Bronchial epithelial cell (primary cell): ENCODE measurements at regions not wholly inside any gene's neighbourhood (a gene's known extent, or its start where the extent isn't known, plus 50 kb on each side); places are given as distances from the start of the nearest gene placed in this dataset.

ENCODE experiments used
- DNase-seq: peaks from one replicate; pipeline ENCODE4 v3.0.0-alpha.2; 2010; ENCODE audit warnings: low read depth
- FAIRE-seq: peaks from 2 replicates; lab custom pipeline; 2011; peaks lifted over from hg19 to GRCh38; lab: Jason Lieb, UNC
- H3K27me3 ChIP-seq: 2 replicates; pipeline ENCODE4 v1.5.1; 2011; ENCODE audit warnings: low read length; ENCODE audit not compliant: control insufficient read depth, insufficient read depth
- H3K36me3 ChIP-seq: 2 replicates; pipeline ENCODE4 v1.5.1; 2011; ENCODE audit warnings: low read length; ENCODE audit not compliant: control insufficient read depth, insufficient read depth
- H3K4me3 ChIP-seq: 2 replicates; pipeline ENCODE4 v1.5.1; 2011; ENCODE audit warnings: mild to moderate bottlenecking, low read depth, low read length, control low read depth
- CTCF ChIP-seq: IDR thresholded peaks from 2 replicates; pipeline ENCODE4 v1.5.1; 2011; ENCODE audit warnings: mild to moderate bottlenecking, moderate library complexity, low read length, control low read depth, inconsistent platforms; ENCODE audit not compliant: insufficient read depth, severe bottlenecking

DNA sequence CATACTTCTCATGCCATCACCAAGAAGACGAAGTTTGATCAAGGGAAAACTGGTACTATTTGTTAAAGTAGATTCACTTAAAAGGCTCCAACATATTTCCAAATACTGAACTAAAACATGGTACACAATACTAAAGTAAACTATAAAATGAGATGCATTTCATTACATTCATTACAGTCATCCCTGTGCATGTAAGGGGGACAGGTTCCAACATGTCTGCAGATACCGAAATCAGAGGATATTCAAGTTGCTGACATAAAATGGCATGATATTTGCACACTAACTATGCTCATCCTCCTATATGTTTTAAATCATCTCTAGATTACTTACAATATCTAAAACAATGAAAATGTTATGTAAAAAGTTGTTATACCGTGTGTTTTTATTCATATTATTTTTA, 893.9 kb upstream of the MANEA start:
- TF ChIP-seq CTCF: no peak
- FAIRE-seq: no peak
- Histone ChIP-seq H3K36me3 (no peaks in the 10 kb centered on the region), H3K27me3 (no peaks in the 10 kb centered on the region), H3K4me3 (no peak overlapping the region)
- peak; percentile 93 for DNase-seq

DNA sequence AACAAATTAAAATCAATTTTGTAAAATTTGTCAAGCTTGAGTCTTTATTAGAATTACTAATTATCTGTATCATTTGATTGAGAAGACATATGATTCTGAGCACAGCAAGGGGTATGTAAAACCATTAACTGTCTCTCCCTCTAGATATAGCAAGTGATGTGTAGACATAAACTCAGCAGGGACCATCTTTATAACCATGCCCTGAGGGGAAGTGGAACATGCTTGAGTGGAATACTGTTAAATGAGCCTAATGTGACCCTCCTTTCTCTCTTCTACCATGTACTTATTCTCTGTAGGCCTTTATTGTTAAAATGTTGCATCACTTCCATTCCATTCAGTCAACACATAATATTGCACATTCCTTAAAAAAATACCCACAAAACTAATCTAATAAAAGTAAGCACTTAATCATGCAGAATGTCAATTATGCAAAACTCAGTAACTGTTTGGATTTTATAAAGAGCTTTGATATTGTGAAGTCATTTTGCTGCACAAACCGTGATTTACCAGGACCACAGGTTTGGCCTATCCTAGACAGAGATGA, 896.6 kb upstream of the MANEA start:
- FAIRE-seq (no peak), DNase-seq (peak; percentile 20)
- Histone ChIP-seq H3K27me3 (no peaks in the 10 kb centered on the region), H3K36me3 (no peaks in the 10 kb centered on the region), H3K4me3 (no peak overlapping the region)
- TF ChIP-seq CTCF: no peak

DNA sequence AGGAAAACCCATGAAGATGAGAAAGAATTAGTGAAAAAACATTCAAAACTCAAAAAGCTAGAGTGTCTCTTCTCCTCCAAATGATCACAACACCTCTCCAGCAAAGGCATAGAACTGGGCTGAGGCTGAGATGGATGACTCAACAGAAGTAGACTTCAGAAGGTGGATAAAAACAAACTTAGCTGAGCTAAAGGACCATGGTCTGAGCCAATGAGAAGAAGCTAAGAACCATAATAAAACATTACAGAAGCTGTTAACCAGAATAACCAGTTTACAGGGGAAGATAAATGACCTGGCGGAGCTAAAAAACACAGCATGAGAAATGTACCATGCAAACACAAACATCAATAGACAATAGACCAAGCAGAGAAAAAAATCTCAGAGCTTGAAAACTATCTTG, 904.1 kb upstream of the MANEA start:
- DNase-seq (no peak), FAIRE-seq (no peak)
- no peak for TF ChIP-seq CTCF
- H3K4me3 ChIP-seq: no peak overlapping the region
- no peaks in the 10 kb centered on the region for H3K27me3 ChIP-seq
- H3K36me3 ChIP-seq: no peaks in the 10 kb centered on the region

DNA sequence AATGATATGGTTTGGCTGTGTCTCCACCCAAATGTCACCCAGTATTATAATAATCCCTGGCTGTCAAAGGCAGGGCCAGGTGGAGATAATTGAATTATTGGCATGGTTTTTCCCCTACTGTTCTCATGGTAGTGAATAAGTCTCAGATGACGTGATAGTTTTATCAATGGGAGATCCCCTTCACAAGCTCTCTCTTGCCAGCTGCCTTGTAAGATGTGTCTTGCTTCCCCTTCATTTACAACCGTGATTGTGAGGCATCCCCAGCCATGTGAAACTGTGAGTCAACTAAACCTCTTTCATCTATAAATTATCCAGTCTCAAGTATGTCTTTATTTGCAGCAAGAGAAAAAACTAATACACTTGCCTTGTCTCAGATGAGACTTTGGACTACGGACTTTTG, 907.3 kb upstream of the MANEA start:
- DNase-seq (no peak), FAIRE-seq (no peak)
- no peak for TF ChIP-seq CTCF
- H3K27me3 ChIP-seq: no peaks in the 10 kb centered on the region
- H3K36me3 ChIP-seq: no peaks in the 10 kb centered on the region
- no peak overlapping the region for H3K4me3 ChIP-seq

DNA sequence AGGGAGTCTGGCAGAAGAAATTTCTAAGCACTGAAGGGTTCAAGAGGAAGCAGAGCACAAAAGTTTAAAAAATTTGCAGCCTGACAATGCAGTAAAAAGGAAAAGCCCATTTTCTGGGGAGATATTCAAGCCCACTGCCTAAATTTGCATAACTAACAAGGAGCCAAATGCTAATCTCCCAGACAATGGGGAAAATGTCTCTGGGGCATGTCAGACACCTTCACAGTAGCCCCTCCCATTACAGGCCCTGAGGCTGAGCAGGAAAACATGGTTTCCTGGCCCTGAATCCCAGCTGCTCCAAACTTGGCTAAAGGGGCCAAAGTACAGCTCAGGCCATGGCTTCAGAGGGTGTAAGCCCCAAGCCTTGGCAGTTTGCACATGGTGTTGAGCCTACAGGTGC, 908.5 kb upstream of the MANEA start:
- FAIRE-seq (no peak), DNase-seq (no peak)
- no peak for TF ChIP-seq CTCF
- Histone ChIP-seq H3K27me3 (no peaks in the 10 kb centered on the region), H3K4me3 (no peak overlapping the region), H3K36me3 (no peaks in the 10 kb centered on the region)

DNA sequence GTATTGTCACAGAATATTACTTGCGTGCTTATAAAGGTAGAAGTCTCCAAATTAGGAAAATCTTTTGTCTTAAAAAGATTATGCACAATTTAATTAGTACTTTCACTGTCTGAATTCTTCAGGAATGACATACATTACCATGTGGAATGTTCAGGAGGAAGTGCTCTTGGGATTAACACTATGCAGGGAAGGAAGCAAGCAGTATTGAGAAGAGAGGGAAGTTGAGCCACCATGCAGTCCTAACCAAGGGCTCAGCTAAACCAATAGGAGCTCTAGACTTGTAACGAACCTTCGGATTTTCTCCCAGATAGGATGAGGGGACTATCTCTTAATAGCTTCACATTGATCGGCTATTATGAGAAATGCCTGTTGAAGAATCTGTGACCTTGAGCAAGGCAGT, 918.4 kb upstream of the MANEA start:
- DNase-seq: no peak
- no peak for FAIRE-seq
- no peaks in the 10 kb centered on the region for H3K27me3 ChIP-seq
- no peak for TF ChIP-seq CTCF
- no peak overlapping the region for H3K4me3 ChIP-seq
- no peaks in the 10 kb centered on the region for H3K36me3 ChIP-seq
